ENCODE measurements at regions not wholly inside any gene's neighbourhood (a gene's known extent, or its start where the extent isn't known, plus 50 kb on each side); places are given as distances from the start of the nearest gene placed in this dataset.

DNA sequence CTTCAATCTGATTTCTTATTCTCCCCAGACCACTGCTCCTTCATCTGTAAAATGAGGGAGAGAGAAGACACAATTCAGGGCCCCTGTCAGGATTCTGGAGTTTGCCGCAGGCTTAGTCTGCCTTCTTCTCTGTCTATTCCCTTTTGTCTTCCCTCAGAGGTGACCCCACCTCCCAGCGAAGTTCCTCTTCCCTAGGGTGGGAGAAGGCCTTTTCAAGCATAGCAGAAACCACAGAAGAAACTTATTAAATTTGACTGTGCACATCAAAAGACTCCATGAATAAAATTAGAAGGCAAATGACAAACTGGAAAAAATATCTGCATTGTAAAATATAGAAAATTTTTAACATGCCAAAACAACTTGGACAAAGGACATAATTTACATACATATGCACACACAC is 148.8 kb downstream of the HNRNPD start:
- H3K36me3 Mint-ChIP-seq (ENCODE audit: low read depth) = no peaks in the 10 kb centered on the region

DNA sequence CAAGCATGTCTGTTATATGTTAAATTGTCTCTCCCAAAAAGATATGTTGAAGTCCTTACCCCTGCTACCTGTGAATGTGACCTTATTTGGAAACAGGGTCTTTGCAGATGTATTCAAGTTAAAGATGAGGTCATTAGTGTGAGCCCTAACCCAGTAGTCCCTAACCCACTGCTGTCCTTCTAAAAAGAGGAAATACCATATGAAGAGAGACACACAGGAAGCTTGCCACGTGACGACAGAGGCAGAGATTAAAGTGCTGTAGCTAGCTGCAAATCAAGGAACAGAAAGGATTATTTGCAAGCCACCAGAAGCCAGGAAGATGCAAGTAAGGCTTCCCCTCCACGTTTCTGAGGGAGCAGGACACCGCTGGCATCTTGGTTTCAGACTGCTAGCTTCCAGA is 150.1 kb downstream of the HNRNPD start:
- peak overlapping the region; percentile 2 for H3K27ac Mint-ChIP-seq
- H3K4me1 Mint-ChIP-seq = peaks cover 7% of the 10 kb centered on the region
- H3K4me3 Mint-ChIP-seq = peak overlapping the region; percentile 17
- no peaks in the 10 kb centered on the region for H3K27me3 Mint-ChIP-seq
- no peaks in the 10 kb centered on the region for H3K9me3 Mint-ChIP-seq
- ATAC-seq (replicated peaks) = no peak
- no peaks in the 10 kb centered on the region for H3K36me3 Mint-ChIP-seq (ENCODE audit: low read depth)

More for the DNA sequence above, 148.8 kb downstream of the HNRNPD start:
- Mint-ChIP-seq H3K27ac (no peak overlapping the region), H3K27me3 (peaks cover 4% of the 10 kb centered on the region), H3K9me3 (no peaks in the 10 kb centered on the region), H3K4me1 (peaks cover 7% of the 10 kb centered on the region), H3K4me3 (no peak overlapping the region)
- no peak for ATAC-seq (replicated peaks)

- H3K27ac Mint-ChIP-seq = no peak overlapping the region
- H3K4me1 Mint-ChIP-seq = peaks cover 13% of the 10 kb centered on the region
- H3K27me3 Mint-ChIP-seq = no peaks in the 10 kb centered on the region
- no peak for ATAC-seq (replicated peaks)
- no peaks in the 10 kb centered on the region for H3K9me3 Mint-ChIP-seq
- H3K36me3 Mint-ChIP-seq (ENCODE audit: low read depth) = no peaks in the 10 kb centered on the region
- H3K4me3 Mint-ChIP-seq = no peak overlapping the region
Measured at GRCh38 chr4:82219346-82219745, 154.4 kb downstream of the HNRNPD start.

- H3K27me3 Mint-ChIP-seq = no peaks in the 10 kb centered on the region
- H3K4me3 Mint-ChIP-seq = no peak overlapping the region
- peaks cover 11% of the 10 kb centered on the region for H3K4me1 Mint-ChIP-seq
- no peak for ATAC-seq (replicated peaks)
- no peaks in the 10 kb centered on the region for H3K36me3 Mint-ChIP-seq (ENCODE audit: low read depth)
- H3K27ac Mint-ChIP-seq = no peak overlapping the region
- H3K9me3 Mint-ChIP-seq = no peaks in the 10 kb centered on the region
Measured at GRCh38 chr4:82217986-82218715, 155.6 kb downstream of the HNRNPD start.

DNA sequence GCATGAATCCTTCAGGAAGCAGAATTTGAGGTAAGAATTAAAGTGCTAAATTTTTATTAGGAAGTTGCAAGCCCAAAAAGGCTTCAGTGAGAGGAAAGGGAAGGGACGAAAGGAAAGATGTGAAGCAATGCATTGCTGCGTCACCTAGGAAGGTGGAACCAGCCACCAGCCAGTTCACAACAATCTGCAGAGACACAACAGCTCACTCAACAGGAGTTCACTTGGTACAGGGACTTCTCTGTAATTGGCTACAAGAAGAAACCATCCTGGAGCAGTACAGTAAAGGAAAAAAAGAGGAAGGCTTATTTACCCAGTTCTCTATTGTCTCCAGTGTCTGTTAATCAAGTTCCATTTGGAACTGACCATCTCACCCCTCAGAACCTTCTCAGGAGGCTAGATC is 157.6 kb downstream of the HNRNPD start:
- H3K36me3 Mint-ChIP-seq (ENCODE audit: low read depth) = no peaks in the 10 kb centered on the region
- no peaks in the 10 kb centered on the region for H3K9me3 Mint-ChIP-seq
- H3K4me3 Mint-ChIP-seq = no peak overlapping the region
- no peak overlapping the region for H3K27ac Mint-ChIP-seq
- ATAC-seq (replicated peaks) = no peak
- H3K4me1 Mint-ChIP-seq = peaks cover 12% of the 10 kb centered on the region
- H3K27me3 Mint-ChIP-seq = no peaks in the 10 kb centered on the region

DNA sequence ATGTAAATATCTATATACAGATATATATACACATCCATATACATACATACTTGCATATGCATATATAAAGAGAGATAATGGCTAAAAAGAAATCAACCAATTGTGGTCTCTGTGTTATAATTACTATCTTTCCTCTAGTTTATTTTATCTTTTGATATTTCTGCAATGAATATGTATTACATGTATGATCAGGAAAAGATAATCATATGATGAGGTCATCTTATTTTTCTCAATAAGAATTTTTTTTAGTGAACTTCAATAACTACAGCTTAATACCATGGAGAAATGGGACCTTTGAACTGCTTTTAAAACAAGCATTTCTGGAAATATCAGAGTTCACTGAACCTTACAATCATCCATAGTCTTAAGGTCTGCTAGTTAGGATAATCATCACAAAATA is 158.0 kb downstream of the HNRNPD start:
- ATAC-seq (replicated peaks) = no peak
- H3K4me3 Mint-ChIP-seq = no peak overlapping the region
- no peaks in the 10 kb centered on the region for H3K9me3 Mint-ChIP-seq
- peaks cover 12% of the 10 kb centered on the region for H3K4me1 Mint-ChIP-seq
- H3K27ac Mint-ChIP-seq = no peak overlapping the region
- H3K27me3 Mint-ChIP-seq = no peaks in the 10 kb centered on the region
- no peaks in the 10 kb centered on the region for H3K36me3 Mint-ChIP-seq (ENCODE audit: low read depth)

GRCh38 chr4:82215039-82215438 is 158.8 kb downstream of the HNRNPD start:
- Mint-ChIP-seq H3K27ac (no peak overlapping the region), H3K36me3 (ENCODE audit: low read depth) (no peaks in the 10 kb centered on the region), H3K9me3 (no peaks in the 10 kb centered on the region), H3K4me1 (peaks cover 12% of the 10 kb centered on the region), H3K27me3 (no peaks in the 10 kb centered on the region), H3K4me3 (no peak overlapping the region)
- ATAC-seq (replicated peaks) = no peak

GRCh38 chr4:82213485-82214417 is 160.0 kb downstream of the HNRNPD start:
- H3K27me3 Mint-ChIP-seq = no peaks in the 10 kb centered on the region
- H3K9me3 Mint-ChIP-seq = no peaks in the 10 kb centered on the region
- no peak overlapping the region for H3K4me3 Mint-ChIP-seq
- H3K36me3 Mint-ChIP-seq (ENCODE audit: low read depth) = no peaks in the 10 kb centered on the region
- peaks cover 12% of the 10 kb centered on the region for H3K4me1 Mint-ChIP-seq
- no peak overlapping the region for H3K27ac Mint-ChIP-seq
- peak; percentile 66 for ATAC-seq (replicated peaks)

DNA sequence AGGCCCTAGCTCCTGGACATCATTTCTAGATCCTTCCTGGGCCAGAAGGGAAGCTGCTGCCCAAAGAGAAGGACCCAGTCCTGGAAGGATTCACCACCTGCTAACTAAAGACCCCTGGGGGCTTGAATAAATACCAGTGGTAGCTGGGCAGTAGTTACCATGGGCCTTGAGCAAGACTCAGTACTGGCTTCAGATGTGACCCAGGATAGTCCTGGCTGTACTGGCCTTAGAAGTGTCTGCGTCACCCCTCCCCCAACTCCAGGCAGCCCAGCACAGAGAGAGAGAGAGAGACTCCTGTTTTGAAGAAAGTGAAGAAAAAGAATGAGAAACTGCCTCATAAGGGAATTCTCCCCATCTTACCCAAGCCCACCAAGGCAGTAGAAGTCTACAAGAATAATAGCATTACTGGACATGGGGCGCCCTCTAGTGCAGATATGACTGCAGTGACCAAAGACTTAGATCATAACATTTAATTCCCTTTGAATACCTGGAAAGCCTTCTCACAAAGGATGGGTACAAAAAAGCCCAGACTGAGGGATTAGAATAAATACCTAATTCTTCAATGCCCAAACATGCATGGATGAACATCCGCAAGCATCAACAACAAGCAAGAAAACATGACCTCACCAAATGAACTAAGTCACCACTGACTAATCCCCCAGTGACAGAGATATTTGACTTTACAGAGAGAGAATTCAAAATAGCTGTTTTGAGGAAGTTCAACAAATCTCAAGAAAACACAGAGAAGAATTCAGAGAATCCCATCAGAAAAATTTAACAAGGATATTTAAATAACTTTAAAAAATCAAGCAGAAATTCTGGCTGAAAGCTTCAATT is 171.8 kb downstream of the HNRNPD start:
- Mint-ChIP-seq H3K4me3 (no peak overlapping the region), H3K27me3 (no peaks in the 10 kb centered on the region), H3K27ac (no peak overlapping the region), H3K9me3 (no peaks in the 10 kb centered on the region), H3K4me1 (no peaks in the 10 kb centered on the region), H3K36me3 (ENCODE audit: low read depth) (no peaks in the 10 kb centered on the region)
- ATAC-seq (replicated peaks) = no peak

GRCh38 chr4:82201303-82201702 is 172.5 kb downstream of the HNRNPD start:
- Mint-ChIP-seq H3K4me3 (no peak overlapping the region), H3K27ac (no peak overlapping the region), H3K36me3 (ENCODE audit: low read depth) (no peaks in the 10 kb centered on the region), H3K9me3 (no peaks in the 10 kb centered on the region), H3K4me1 (no peaks in the 10 kb centered on the region), H3K27me3 (no peaks in the 10 kb centered on the region)
- no peak for ATAC-seq (replicated peaks)

GRCh38 chr4:82200046-82200445 is 173.7 kb downstream of the HNRNPD start:
- no peak for ATAC-seq (replicated peaks)
- Mint-ChIP-seq H3K27ac (no peak overlapping the region), H3K4me1 (no peaks in the 10 kb centered on the region), H3K36me3 (ENCODE audit: low read depth) (no peaks in the 10 kb centered on the region), H3K27me3 (no peaks in the 10 kb centered on the region), H3K4me3 (no peak overlapping the region), H3K9me3 (no peaks in the 10 kb centered on the region)

DNA sequence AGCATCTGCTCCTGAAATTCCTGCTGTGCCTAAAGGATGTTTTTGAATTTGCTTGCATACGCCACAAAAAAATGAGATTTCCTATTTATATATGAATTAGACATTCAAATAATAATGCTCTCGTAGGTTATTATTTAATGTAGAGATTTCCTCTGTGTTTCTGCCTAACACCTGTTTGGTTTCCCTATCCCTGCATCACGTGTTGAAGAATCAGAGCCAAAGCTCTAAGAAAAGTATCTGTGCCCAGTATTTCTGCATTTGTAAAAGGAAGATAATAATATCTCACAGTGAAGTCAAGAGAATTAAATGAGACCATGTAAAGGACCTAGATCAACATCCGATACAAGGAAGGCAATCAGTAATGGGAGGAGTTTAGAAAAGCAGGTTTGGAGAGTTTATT is 179.5 kb downstream of the HNRNPD start:
- no peaks in the 10 kb centered on the region for H3K36me3 Mint-ChIP-seq (ENCODE audit: low read depth)
- H3K4me3 Mint-ChIP-seq = no peak overlapping the region
- H3K27me3 Mint-ChIP-seq = no peaks in the 10 kb centered on the region
- no peaks in the 10 kb centered on the region for H3K9me3 Mint-ChIP-seq
- no peak for ATAC-seq (replicated peaks)
- no peaks in the 10 kb centered on the region for H3K4me1 Mint-ChIP-seq
- no peak overlapping the region for H3K27ac Mint-ChIP-seq

- Mint-ChIP-seq H3K4me3 (no peak overlapping the region), H3K36me3 (ENCODE audit: low read depth) (no peaks in the 10 kb centered on the region), H3K4me1 (no peaks in the 10 kb centered on the region), H3K9me3 (no peaks in the 10 kb centered on the region), H3K27me3 (no peaks in the 10 kb centered on the region), H3K27ac (no peak overlapping the region)
- ATAC-seq (replicated peaks) = no peak
Measured at GRCh38 chr4:82192017-82192673, 181.6 kb downstream of the HNRNPD start.

DNA sequence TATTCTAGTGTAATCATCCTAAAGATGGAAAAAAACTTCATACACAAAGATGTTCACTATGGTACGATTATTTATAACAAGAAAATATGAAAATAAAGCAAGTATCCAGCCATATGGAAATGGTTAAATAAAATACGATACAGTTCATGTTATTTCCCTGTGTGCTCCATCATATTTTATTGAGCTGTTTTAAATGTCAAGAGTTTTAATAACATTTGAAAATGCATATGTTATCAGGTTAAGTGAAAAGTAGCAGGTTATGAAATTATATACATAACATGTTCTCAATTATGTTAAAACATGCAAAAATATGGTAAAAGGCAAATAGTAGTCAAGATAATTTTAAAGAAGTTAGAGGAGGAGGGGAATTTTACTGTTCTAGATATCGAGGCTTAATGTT is 192.0 kb downstream of the HNRNPD start:
- Mint-ChIP-seq H3K4me3 (no peak overlapping the region), H3K36me3 (ENCODE audit: low read depth) (no peaks in the 10 kb centered on the region), H3K27ac (no peak overlapping the region), H3K9me3 (no peaks in the 10 kb centered on the region), H3K27me3 (no peaks in the 10 kb centered on the region), H3K4me1 (no peaks in the 10 kb centered on the region)
- no peak for ATAC-seq (replicated peaks)

All from activated T-helper 17 cell treated with anti-CD3 and anti-CD28 coated beads, Interleukin-2, amount 50 U/mL, for 72 hours (primary cell).